ENCODE measurements at regions not wholly inside any gene's neighbourhood (a gene's known extent, or its start where the extent isn't known, plus 50 kb on each side); places are given as distances from the start of the nearest gene placed in this dataset.

DNA sequence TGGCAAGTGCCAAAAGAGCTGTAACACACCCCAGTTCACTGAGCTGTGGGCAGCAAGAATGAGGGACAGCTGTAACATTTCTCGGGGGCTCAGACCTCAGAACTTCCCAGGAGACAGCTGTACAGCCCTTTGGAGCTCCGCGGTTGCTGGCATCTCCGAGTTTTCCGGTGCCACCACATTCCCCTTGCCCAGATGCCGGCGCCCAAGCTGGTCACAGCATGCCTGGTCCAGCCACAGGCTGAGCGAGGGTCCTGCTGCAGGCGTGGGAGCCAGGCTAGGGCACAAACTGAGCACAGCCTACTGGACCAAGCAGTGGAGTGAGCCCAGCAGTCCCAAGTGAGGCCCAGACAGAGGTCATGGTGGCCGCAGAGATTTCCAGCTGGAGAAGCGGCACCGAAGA, 797.7 kb upstream of the EDIL3 start:
- no peaks in the 10 kb centered on the region for H3K36me3 ChIP-seq (ENCODE audit: low read depth, missing control alignments)
- H3K4me3 ChIP-seq = no peak overlapping the region
- H3K9me3 ChIP-seq = no peaks in the 10 kb centered on the region
- TF ChIP-seq, protein P1, sequence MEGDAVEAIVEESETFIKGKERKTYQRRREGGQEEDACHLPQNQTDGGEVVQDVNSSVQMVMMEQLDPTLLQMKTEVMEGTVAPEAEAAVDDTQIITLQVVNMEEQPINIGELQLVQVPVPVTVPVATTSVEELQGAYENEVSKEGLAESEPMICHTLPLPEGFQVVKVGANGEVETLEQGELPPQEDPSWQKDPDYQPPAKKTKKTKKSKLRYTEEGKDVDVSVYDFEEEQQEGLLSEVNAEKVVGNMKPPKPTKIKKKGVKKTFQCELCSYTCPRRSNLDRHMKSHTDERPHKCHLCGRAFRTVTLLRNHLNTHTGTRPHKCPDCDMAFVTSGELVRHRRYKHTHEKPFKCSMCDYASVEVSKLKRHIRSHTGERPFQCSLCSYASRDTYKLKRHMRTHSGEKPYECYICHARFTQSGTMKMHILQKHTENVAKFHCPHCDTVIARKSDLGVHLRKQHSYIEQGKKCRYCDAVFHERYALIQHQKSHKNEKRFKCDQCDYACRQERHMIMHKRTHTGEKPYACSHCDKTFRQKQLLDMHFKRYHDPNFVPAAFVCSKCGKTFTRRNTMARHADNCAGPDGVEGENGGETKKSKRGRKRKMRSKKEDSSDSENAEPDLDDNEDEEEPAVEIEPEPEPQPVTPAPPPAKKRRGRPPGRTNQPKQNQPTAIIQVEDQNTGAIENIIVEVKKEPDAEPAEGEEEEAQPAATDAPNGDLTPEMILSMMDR (IDR thresholded peaks at IDR 0.05) = no peak
- TF ChIP-seq POLR2A (IDR thresholded peaks at IDR 0.05) = no peak
- no peak overlapping the region for H3K27ac ChIP-seq
- WGBS, 2 donors = 61 to 74% methylated on average over 5 to 12 of the region's 12 CpGs
- H3K27me3 ChIP-seq = no peaks in the 10 kb centered on the region
- no peak for DNase-seq
- H3K4me1 ChIP-seq = no peaks in the 10 kb centered on the region
- intact Hi-C loops (cut with DNase I; ENCODE audit: low total_unique reads) = no loop called here

DNA sequence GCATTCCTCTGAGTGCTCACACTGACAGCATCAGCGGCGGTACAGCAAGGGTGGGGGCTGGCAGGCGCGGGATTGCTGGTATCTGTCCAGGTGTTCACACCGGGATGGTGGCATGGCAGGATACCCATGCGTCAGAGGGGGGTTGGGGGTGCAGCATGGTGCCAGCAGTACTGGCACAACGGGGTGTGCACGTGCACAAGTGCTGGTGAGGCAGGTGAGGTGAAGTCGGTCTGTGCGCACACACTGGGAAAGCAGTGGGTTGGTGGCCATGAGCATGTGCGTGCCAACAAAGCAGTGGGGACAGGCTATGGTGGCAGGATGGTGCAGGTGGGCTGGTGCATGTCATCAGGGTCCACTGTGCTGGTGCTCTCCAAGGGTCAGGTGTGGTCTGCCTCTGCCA, 819.6 kb upstream of the EDIL3 start:
- 93 to 98% methylated on average over 9 to 10 of the region's 11 CpGs for WGBS, 2 donors
- no peak for DNase-seq
- no peak for TF ChIP-seq POLR2A (IDR thresholded peaks at IDR 0.05)
- TF ChIP-seq, protein P1 (IDR thresholded peaks at IDR 0.05) = no peak

DNA sequence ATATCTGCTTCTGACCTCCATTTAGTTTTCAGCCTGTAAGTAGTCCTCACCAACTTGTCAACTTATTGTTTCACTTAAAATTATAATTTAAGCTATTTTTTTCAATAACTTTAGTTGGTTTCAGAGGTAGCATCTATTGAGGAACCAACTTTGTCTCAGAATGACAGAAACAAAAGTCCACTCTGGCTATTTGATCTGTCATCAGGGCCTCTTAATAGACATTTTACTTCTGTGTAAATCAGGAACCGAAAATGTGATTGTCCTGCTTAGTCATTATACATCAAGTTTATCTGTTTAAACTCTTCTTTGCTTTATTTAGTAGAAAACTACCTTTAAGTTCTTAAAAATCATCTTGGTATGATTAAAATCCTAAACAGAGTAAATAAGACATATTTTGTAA, 820.8 kb upstream of the EDIL3 start:
- H3K9me3 ChIP-seq = no peaks in the 10 kb centered on the region
- no peaks in the 10 kb centered on the region for H3K27me3 ChIP-seq
- H3K27ac ChIP-seq = no peak overlapping the region
- intact Hi-C loops (cut with DNase I; ENCODE audit: low total_unique reads) = no loop called here
- TF ChIP-seq POLR2A (IDR thresholded peaks at IDR 0.05) = no peak
- TF ChIP-seq, protein P1 (IDR thresholded peaks at IDR 0.05) = no peak
- WGBS, 2 donors = 94 to 97% methylated on average over 1 of the region's 1 CpG
- no peaks in the 10 kb centered on the region for H3K4me1 ChIP-seq
- H3K4me3 ChIP-seq = no peak overlapping the region
- DNase-seq = no peak
- no peaks in the 10 kb centered on the region for H3K36me3 ChIP-seq (ENCODE audit: low read depth, missing control alignments)

More for the DNA sequence above, 819.6 kb upstream of the EDIL3 start:
- no peak overlapping the region for H3K4me3 ChIP-seq
- no peak overlapping the region for H3K27ac ChIP-seq
- no peaks in the 10 kb centered on the region for H3K4me1 ChIP-seq
- H3K9me3 ChIP-seq = no peaks in the 10 kb centered on the region
- no peaks in the 10 kb centered on the region for H3K27me3 ChIP-seq
- intact Hi-C loops (cut with DNase I; ENCODE audit: low total_unique reads) = no loop called here
- H3K36me3 ChIP-seq (ENCODE audit: low read depth, missing control alignments) = no peaks in the 10 kb centered on the region

DNA sequence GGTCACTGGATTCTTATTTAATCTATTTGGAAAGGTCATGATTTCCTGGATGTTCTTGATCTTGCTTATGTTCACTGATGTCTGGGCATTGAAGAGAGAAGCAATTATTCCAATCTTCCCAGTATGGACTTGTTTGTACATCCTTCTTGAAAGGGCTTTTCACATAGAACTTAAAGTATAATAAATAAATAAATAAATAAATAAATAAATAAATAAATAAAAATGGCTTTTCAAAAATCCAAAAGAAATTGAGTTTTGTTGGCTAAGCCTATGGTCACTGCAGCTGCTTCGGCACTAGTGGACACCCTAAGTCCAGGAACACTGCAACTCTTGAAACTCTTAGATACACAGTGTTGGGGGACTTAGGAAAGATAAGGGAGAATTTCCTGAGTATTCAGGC, 840.7 kb upstream of the EDIL3 start:
- no peak overlapping the region for H3K27ac ChIP-seq
- H3K4me1 ChIP-seq = no peaks in the 10 kb centered on the region
- intact Hi-C loops (cut with DNase I; ENCODE audit: low total_unique reads) = no loop called here
- no peaks in the 10 kb centered on the region for H3K36me3 ChIP-seq (ENCODE audit: low read depth, missing control alignments)
- TF ChIP-seq, protein P1 (IDR thresholded peaks at IDR 0.05) = no peak
- no peak for TF ChIP-seq POLR2A (IDR thresholded peaks at IDR 0.05)
- H3K4me3 ChIP-seq = no peak overlapping the region
- no peak for DNase-seq
- 95% methylated on average over 1 of the region's 1 CpG for WGBS, 2 donors
- H3K9me3 ChIP-seq = no peaks in the 10 kb centered on the region
- no peaks in the 10 kb centered on the region for H3K27me3 ChIP-seq

DNA sequence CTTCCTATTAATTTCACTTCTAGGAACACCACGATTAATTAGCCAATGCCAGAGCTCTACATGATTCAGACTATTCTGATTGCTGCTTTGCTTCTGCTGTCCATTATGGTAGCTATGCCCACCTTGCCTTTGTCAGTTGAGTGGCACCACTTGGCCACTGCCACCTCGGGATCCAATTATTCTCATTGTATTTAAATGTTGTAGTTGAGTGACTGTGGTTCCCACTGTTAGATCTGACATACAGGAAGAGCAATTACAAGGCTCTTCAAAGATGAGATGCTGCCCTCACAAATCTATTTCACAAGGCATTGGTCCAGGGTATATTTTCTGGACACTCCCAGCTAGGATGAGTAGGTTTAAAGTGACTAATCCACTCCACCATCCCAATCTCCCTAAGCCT, 864.5 kb upstream of the EDIL3 start:
- WGBS, 2 donors = 83 to 95% methylated on average over 2 of the region's 2 CpGs
- intact Hi-C loops (cut with DNase I; ENCODE audit: low total_unique reads) = no loop called here
- no peaks in the 10 kb centered on the region for H3K9me3 ChIP-seq
- TF ChIP-seq, protein P1 (IDR thresholded peaks at IDR 0.05) = no peak
- TF ChIP-seq POLR2A (IDR thresholded peaks at IDR 0.05) = no peak
- no peaks in the 10 kb centered on the region for H3K36me3 ChIP-seq (ENCODE audit: low read depth, missing control alignments)
- no peak overlapping the region for H3K27ac ChIP-seq
- H3K4me3 ChIP-seq = no peak overlapping the region
- H3K4me1 ChIP-seq = no peaks in the 10 kb centered on the region
- no peak for DNase-seq
- H3K27me3 ChIP-seq = no peaks in the 10 kb centered on the region
